ENCODE measurements at regions not wholly inside any gene's neighbourhood (a gene's known extent, or its start where the extent isn't known, plus 50 kb on each side); places are given as distances from the start of the nearest gene placed in this dataset.

- TF ChIP-seq, protein P1, sequence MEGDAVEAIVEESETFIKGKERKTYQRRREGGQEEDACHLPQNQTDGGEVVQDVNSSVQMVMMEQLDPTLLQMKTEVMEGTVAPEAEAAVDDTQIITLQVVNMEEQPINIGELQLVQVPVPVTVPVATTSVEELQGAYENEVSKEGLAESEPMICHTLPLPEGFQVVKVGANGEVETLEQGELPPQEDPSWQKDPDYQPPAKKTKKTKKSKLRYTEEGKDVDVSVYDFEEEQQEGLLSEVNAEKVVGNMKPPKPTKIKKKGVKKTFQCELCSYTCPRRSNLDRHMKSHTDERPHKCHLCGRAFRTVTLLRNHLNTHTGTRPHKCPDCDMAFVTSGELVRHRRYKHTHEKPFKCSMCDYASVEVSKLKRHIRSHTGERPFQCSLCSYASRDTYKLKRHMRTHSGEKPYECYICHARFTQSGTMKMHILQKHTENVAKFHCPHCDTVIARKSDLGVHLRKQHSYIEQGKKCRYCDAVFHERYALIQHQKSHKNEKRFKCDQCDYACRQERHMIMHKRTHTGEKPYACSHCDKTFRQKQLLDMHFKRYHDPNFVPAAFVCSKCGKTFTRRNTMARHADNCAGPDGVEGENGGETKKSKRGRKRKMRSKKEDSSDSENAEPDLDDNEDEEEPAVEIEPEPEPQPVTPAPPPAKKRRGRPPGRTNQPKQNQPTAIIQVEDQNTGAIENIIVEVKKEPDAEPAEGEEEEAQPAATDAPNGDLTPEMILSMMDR (IDR thresholded peaks at IDR 0.05; ENCODE audit: insufficient read depth, low read depth, low read length): no peak
- no peak for TF ChIP-seq EZH2 (IDR thresholded peaks at IDR 0.05; ENCODE audit: insufficient read depth, low read length)
Measured at GRCh38 chr14:98370352-98370751, 901.6 kb downstream of the BCL11B start.

Data from astrocyte (in vitro differentiated cells and primary cell).